Liver (tissue), 8 donors: ENCODE measurements at regions not wholly inside any gene's neighbourhood (a gene's known extent, or its start where the extent isn't known, plus 50 kb on each side); places are given as distances from the start of the nearest gene placed in this dataset.

Experiments
- DNase-seq: peaks from one replicate; pipeline ENCODE4 v3.0.0-alpha.2; 2017; ENCODE audit warnings: low spot score
- H3K27ac ChIP-seq, 2 donors: one replicate each; pipeline ENCODE4 v1.7.0; 2013; ENCODE audit warnings: inconsistent platforms in 2 of 2, low read length in 2 of 2, control low read depth in 1 of 2, low read depth in 1 of 2, mild to moderate bottlenecking in 1 of 2
- H3K27me3 ChIP-seq, 4 donors: one replicate each; pipeline versions ENCODE4 v1.6.1 to v1.7.0; 2013; ENCODE audit warnings: low read length in 3 of 4, inconsistent platforms in 1 of 4, mild to moderate bottlenecking in 1 of 4, moderate library complexity in 1 of 4; ENCODE audit not compliant: control insufficient read depth in 4 of 4, insufficient read depth in 4 of 4
- H3K36me3 ChIP-seq, 4 donors: one replicate each; pipeline versions ENCODE4 v1.6.1 to v1.7.0; 2013; ENCODE audit warnings: low read length in 3 of 4, mild to moderate bottlenecking in 3 of 4, low read depth in 1 of 4, moderate library complexity in 1 of 4; ENCODE audit not compliant: control insufficient read depth in 4 of 4, insufficient read depth in 3 of 4
- H3K4me1 ChIP-seq, 4 donors: one replicate each; pipeline versions ENCODE4 v1.6.1 to v1.7.0; 2013; ENCODE audit warnings: low read length in 3 of 4, mild to moderate bottlenecking in 3 of 4, moderate library complexity in 1 of 4; ENCODE audit not compliant: control insufficient read depth in 4 of 4, insufficient read depth in 4 of 4
- H3K4me3 ChIP-seq, 3 donors: one replicate each; pipeline versions ENCODE4 v1.6.1 to v1.7.0; 2013; ENCODE audit warnings: low read length in 3 of 3, control low read depth in 1 of 3, low read depth in 1 of 3, mild to moderate bottlenecking in 1 of 3
- H3K9ac ChIP-seq, 2 donors: one replicate each; pipeline ENCODE4 v1.7.0; 2013; ENCODE audit warnings: low read length in 2 of 2, mild to moderate bottlenecking in 2 of 2, moderate library complexity in 2 of 2, control low read depth in 1 of 2, low read depth in 1 of 2
- H3K9me3 ChIP-seq, 4 donors: one replicate each; pipeline versions ENCODE4 v1.6.1 to v1.7.0; 2013; ENCODE audit warnings: low read length in 3 of 4; ENCODE audit not compliant: control insufficient read depth in 4 of 4
- EGR1 ChIP-seq, 2 donors: IDR thresholded peaks; 2 replicates each; pipeline ENCODE4 v1.6.1; 2016 to 2018; ENCODE audit warnings: antibody characterized with exemption in 2 of 2, low read depth in 2 of 2
- FOXA1 ChIP-seq: IDR thresholded peaks from 2 replicates; pipeline ENCODE4 v1.6.1; 2016; ENCODE audit warnings: antibody characterized with exemption
- FOXA2 ChIP-seq: IDR thresholded peaks from 2 replicates; pipeline ENCODE4 v1.6.1; 2016; ENCODE audit warnings: antibody characterized with exemption
- GABPA ChIP-seq, 2 donors: IDR thresholded peaks in 1 of 2; conservative IDR thresholded peaks in 1 of 2; 2 replicates each; pipeline ENCODE4 v1.6.1; 2016; ENCODE audit warnings: antibody characterized with exemption in 2 of 2, mild to moderate bottlenecking in 1 of 2, moderate library complexity in 1 of 2
- HNF4A ChIP-seq, 2 donors: conservative IDR thresholded peaks; 2 replicates each; pipeline ENCODE4 v1.6.1; 2016; ENCODE audit warnings: antibody characterized with exemption in 2 of 2, mild to moderate bottlenecking in 2 of 2
- HNF4G ChIP-seq: IDR thresholded peaks from 2 replicates; pipeline ENCODE4 v1.6.1; 2016; ENCODE audit warnings: antibody characterized with exemption
- JUND ChIP-seq, 2 donors: IDR thresholded peaks; 2 replicates each; pipeline ENCODE4 v1.6.1; 2016; ENCODE audit warnings: antibody characterized with exemption in 2 of 2
- NR2F2 ChIP-seq: IDR thresholded peaks from 2 replicates; pipeline ENCODE4 v1.6.1; 2016; ENCODE audit warnings: antibody characterized with exemption
- RAD21 ChIP-seq, 2 donors: IDR thresholded peaks; 2 replicates each; pipeline ENCODE4 v1.6.1; 2016; ENCODE audit warnings: antibody characterized with exemption in 2 of 2, mild to moderate bottlenecking in 2 of 2
- RXRA ChIP-seq, 2 donors: IDR thresholded peaks; 2 replicates each; pipeline ENCODE4 v1.6.1; 2017 to 2018; ENCODE audit warnings: antibody characterized with exemption in 2 of 2, mild to moderate bottlenecking in 1 of 2
- SP1 ChIP-seq: IDR thresholded peaks from 2 replicates; pipeline ENCODE4 v1.6.1; 2018; ENCODE audit warnings: antibody characterized with exemption, mild to moderate bottlenecking
- TAF1 ChIP-seq: conservative IDR thresholded peaks from 2 replicates; pipeline ENCODE4 v1.6.1; 2016; ENCODE audit warnings: antibody characterized with exemption, mild to moderate bottlenecking
- WGBS: extraction: QIAGEN DNeasy Blood & Tissue Kit; methylation state at CpG from one replicate; pipeline ENCODE4 v1.1.7; 2013; 5-methylcytosine and 5-hydroxymethylcytosine counted together
- TF ChIP-seq, protein P1 (sequence below): IDR thresholded peaks from 2 replicates; pipeline ENCODE4 v1.6.1; 2016; ENCODE audit warnings: antibody characterized with exemption
- TF ChIP-seq, protein P2 (sequence below): IDR thresholded peaks from 2 replicates; pipeline ENCODE4 v1.6.1; 2016; ENCODE audit warnings: antibody characterized with exemption, mild to moderate bottlenecking
- TF ChIP-seq, protein P3 (sequence below): IDR thresholded peaks from 2 replicates; pipeline ENCODE4 v1.6.1; 2016; ENCODE audit warnings: antibody characterized with exemption
- TF ChIP-seq, protein P4 (sequence below): fragments of 150-350 bp; IDR thresholded peaks from 2 replicates; pipeline ENCODE4 v1.5.1; 2017; ENCODE audit warnings: improper control_type of control experiment, low read depth, low read length; ENCODE audit not compliant: missing input control
- TF ChIP-seq, protein P5 (sequence below): IDR thresholded peaks from 2 replicates; pipeline ENCODE4 v1.6.1; 2016; ENCODE audit warnings: antibody characterized with exemption
- donor health status: healthy.
- donor health status: healthy.
- donor health status: healthy.
- donor health status: healthy.
- donor health status: healthy.

DNA sequence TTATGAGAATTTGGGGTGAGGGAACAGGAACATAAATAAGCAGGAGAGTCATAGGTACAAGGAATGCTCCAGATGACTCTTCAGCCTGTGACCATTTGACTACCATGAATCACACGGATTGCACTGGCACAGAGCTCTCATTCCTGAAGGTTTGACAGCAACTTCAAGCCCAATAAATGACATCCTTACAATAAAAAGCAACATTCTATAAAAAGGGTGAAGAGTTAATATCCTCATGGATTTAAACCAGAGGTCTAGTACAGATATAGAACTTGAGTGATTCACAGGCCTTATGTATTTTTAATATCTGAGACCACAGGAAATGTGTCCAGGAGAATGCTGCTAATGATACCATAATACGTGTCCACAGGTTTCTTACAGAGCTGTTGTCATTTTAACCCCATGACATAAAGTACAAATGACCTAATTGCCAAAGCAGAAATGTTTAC, 158.1 kb downstream of the IRS2 start:
- H3K4me3 ChIP-seq: no peak overlapping the region
- WGBS: 72% methylated on average over 2 of the region's 2 CpGs
- DNase-seq: no peak

DNA sequence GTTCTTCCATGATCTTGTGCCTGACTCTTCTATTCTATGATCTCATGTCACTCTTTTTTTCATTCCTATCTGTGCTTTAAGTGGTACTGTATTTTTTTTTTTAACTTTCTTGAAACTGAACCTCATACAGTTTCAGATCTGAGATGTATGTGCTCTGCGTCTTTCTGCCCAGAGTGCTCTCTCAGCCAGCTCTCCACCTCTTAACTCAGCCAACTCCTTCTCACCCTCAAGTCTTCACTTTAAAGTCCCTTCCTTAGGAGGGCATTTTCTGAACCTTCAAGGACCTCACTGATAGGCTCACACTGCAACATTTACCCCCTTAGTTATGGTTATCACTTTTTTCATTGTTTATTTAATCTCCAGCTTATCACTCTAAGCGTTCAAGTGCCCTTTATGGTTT, 158.7 kb downstream of the IRS2 start:
- TF ChIP-seq, protein P1, sequence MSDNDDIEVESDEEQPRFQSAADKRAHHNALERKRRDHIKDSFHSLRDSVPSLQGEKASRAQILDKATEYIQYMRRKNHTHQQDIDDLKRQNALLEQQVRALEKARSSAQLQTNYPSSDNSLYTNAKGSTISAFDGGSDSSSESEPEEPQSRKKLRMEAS: no peak
- TF ChIP-seq, protein P2, sequence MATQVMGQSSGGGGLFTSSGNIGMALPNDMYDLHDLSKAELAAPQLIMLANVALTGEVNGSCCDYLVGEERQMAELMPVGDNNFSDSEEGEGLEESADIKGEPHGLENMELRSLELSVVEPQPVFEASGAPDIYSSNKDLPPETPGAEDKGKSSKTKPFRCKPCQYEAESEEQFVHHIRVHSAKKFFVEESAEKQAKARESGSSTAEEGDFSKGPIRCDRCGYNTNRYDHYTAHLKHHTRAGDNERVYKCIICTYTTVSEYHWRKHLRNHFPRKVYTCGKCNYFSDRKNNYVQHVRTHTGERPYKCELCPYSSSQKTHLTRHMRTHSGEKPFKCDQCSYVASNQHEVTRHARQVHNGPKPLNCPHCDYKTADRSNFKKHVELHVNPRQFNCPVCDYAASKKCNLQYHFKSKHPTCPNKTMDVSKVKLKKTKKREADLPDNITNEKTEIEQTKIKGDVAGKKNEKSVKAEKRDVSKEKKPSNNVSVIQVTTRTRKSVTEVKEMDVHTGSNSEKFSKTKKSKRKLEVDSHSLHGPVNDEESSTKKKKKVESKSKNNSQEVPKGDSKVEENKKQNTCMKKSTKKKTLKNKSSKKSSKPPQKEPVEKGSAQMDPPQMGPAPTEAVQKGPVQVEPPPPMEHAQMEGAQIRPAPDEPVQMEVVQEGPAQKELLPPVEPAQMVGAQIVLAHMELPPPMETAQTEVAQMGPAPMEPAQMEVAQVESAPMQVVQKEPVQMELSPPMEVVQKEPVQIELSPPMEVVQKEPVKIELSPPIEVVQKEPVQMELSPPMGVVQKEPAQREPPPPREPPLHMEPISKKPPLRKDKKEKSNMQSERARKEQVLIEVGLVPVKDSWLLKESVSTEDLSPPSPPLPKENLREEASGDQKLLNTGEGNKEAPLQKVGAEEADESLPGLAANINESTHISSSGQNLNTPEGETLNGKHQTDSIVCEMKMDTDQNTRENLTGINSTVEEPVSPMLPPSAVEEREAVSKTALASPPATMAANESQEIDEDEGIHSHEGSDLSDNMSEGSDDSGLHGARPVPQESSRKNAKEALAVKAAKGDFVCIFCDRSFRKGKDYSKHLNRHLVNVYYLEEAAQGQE: no peak
- TF ChIP-seq NR2F2 (no peak), TAF1 (no peak), JUND (IDR thresholded peaks at IDR 0.05) (no peak), RAD21 (IDR thresholded peaks at IDR 0.05) (no peak), FOXA1 (no peak), SP1 (no peak), EGR1 (IDR thresholded peaks at IDR 0.05; ENCODE audit: low read depth in 2 of 2) (no peak), HNF4A (conservative IDR thresholded peaks at IDR 0.05) (no peak), FOXA2 (no peak)
- TF ChIP-seq, protein P3, sequence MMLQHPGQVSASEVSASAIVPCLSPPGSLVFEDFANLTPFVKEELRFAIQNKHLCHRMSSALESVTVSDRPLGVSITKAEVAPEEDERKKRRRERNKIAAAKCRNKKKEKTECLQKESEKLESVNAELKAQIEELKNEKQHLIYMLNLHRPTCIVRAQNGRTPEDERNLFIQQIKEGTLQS: no peak
- TF ChIP-seq, protein P4, sequence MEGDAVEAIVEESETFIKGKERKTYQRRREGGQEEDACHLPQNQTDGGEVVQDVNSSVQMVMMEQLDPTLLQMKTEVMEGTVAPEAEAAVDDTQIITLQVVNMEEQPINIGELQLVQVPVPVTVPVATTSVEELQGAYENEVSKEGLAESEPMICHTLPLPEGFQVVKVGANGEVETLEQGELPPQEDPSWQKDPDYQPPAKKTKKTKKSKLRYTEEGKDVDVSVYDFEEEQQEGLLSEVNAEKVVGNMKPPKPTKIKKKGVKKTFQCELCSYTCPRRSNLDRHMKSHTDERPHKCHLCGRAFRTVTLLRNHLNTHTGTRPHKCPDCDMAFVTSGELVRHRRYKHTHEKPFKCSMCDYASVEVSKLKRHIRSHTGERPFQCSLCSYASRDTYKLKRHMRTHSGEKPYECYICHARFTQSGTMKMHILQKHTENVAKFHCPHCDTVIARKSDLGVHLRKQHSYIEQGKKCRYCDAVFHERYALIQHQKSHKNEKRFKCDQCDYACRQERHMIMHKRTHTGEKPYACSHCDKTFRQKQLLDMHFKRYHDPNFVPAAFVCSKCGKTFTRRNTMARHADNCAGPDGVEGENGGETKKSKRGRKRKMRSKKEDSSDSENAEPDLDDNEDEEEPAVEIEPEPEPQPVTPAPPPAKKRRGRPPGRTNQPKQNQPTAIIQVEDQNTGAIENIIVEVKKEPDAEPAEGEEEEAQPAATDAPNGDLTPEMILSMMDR: no peak
- TF ChIP-seq, protein P5, sequence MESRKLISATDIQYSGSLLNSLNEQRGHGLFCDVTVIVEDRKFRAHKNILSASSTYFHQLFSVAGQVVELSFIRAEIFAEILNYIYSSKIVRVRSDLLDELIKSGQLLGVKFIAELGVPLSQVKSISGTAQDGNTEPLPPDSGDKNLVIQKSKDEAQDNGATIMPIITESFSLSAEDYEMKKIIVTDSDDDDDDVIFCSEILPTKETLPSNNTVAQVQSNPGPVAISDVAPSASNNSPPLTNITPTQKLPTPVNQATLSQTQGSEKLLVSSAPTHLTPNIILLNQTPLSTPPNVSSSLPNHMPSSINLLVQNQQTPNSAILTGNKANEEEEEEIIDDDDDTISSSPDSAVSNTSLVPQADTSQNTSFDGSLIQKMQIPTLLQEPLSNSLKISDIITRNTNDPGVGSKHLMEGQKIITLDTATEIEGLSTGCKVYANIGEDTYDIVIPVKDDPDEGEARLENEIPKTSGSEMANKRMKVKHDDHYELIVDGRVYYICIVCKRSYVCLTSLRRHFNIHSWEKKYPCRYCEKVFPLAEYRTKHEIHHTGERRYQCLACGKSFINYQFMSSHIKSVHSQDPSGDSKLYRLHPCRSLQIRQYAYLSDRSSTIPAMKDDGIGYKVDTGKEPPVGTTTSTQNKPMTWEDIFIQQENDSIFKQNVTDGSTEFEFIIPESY: no peak
- no peak overlapping the region for H3K27ac ChIP-seq
- H3K36me3 ChIP-seq: no peaks in the 10 kb centered on the region
- no peak overlapping the region for H3K4me3 ChIP-seq
- no peaks in the 10 kb centered on the region for H3K27me3 ChIP-seq
- H3K9ac ChIP-seq: no peak overlapping the region
- WGBS: 68% methylated on average over 2 of the region's 2 CpGs
- no peak for DNase-seq
- peaks cover 0 to 9% (median 0%) of the 10 kb centered on the region in 4 donors for H3K4me1 ChIP-seq
- H3K9me3 ChIP-seq: no peaks in the 10 kb centered on the region

More for the DNA sequence above, 158.1 kb downstream of the IRS2 start:
- TF ChIP-seq FOXA1: no peak
- TF ChIP-seq NR2F2: no peak
- no peak for TF ChIP-seq HNF4A (conservative IDR thresholded peaks at IDR 0.05)
- no peak for TF ChIP-seq RAD21 (IDR thresholded peaks at IDR 0.05)
- no peak for TF ChIP-seq RXRA (IDR thresholded peaks at IDR 0.05)
- TF ChIP-seq, protein P2: no peak
- no peak for TF ChIP-seq FOXA2
- no peak for TF ChIP-seq HNF4G
- no peak for TF ChIP-seq GABPA (IDR thresholded peaks at IDR 0.05 in 1 of 2, conservative IDR thresholded peaks at IDR 0.05 in 1 of 2)
- H3K27ac ChIP-seq: no peak overlapping the region
- H3K9ac ChIP-seq: no peak overlapping the region
- no peaks in the 10 kb centered on the region for H3K36me3 ChIP-seq
- H3K9me3 ChIP-seq: no peaks in the 10 kb centered on the region
- H3K27me3 ChIP-seq: no peaks in the 10 kb centered on the region
- H3K4me1 ChIP-seq: peaks cover 0 to 9% (median 0%) of the 10 kb centered on the region in 4 donors
